GM10248 (cell line): ENCODE measurements at regions not wholly inside any gene's neighbourhood (a gene's known extent, or its start where the extent isn't known, plus 50 kb on each side); places are given as distances from the start of the nearest gene placed in this dataset.

Experiments used
- CTCF ChIA-PET: fragments of 300-600 bp; sonication (Branson Sonifier 250); formaldehyde crosslinking; extraction: SDS; loops from one replicate; lab custom pipeline; 2021; ENCODE audit warnings: antibody characterized with exemption; lab: Yijun Ruan, JAX
- POLR2A ChIA-PET: fragments of 350-650 bp; sonication (Branson Sonifier 250); formaldehyde crosslinking; extraction: SDS; loops from one replicate; lab custom pipeline; 2020; ENCODE audit warnings: antibody characterized with exemption; lab: Yijun Ruan, JAX
- DNase-seq: peaks from one replicate; pipeline ENCODE4 v3.0.0; 2012; ENCODE audit errors: extremely low spot score
- TF ChIP-seq, protein P1 (sequence below): IDR thresholded peaks from 2 replicates; pipeline ENCODE4 v1.5.1; 2012; ENCODE audit warnings: mild to moderate bottlenecking, low read depth; ENCODE audit errors: extremely low read depth, missing control alignments, control extremely low read depth

DNA sequence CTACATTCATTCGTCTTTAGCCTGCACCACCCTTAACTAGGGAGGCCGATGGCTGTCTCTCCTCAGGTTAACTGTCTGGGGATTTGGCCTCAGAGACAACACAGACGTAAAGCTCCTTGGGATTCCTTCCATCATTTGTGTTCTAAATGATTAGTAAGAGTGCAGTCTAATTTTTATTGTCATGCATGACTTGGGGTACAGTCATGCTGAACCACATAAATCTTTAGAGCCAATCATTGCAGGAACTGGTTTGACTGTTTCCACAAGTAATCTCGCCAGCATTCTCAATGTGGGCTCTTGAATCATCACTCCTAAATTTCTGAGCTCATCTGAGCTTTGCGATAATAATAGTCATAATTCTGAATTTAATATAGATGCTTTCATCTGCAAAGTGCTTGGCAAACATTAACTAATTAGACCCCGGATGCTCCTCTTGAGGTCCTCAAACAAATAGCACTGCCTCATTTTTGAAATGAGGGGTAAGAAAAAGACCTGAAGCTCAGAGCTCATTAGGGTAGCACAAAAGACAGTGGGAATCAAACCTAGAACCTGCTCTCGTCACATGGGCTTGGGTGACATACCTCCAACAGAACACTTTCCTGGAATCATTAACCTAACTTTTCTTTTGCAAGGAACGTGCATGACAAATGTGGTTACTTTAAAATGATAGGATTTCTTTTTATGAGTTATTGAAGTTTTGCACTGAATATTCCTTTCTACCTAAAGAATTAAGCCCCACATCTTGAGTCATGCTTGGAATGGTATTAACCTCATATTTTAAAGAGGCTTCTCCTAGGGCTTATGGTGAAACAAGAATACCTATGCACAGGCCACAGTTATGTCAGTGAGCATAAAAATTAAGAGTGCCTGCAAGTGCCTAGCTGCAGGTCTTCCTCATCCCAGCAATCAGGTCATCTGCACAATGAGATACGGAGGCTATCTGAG lies 118.9 kb upstream of the NRP1 start:
- DNase-seq: no peak

GRCh38 chr10:33448421-33449140 lies 114.1 kb upstream of the NRP1 start:
- no peak for DNase-seq
- CTCF ChIA-PET: interaction anchor here (0.6 kb wide), 1 partner anchor 16 kb away, joined by 3 read pairs; no protein-coding TSS in a partner anchor
- POLR2A ChIA-PET: no interaction called here
- TF ChIP-seq, protein P1, sequence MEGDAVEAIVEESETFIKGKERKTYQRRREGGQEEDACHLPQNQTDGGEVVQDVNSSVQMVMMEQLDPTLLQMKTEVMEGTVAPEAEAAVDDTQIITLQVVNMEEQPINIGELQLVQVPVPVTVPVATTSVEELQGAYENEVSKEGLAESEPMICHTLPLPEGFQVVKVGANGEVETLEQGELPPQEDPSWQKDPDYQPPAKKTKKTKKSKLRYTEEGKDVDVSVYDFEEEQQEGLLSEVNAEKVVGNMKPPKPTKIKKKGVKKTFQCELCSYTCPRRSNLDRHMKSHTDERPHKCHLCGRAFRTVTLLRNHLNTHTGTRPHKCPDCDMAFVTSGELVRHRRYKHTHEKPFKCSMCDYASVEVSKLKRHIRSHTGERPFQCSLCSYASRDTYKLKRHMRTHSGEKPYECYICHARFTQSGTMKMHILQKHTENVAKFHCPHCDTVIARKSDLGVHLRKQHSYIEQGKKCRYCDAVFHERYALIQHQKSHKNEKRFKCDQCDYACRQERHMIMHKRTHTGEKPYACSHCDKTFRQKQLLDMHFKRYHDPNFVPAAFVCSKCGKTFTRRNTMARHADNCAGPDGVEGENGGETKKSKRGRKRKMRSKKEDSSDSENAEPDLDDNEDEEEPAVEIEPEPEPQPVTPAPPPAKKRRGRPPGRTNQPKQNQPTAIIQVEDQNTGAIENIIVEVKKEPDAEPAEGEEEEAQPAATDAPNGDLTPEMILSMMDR: no peak

More for the DNA sequence above, 118.9 kb upstream of the NRP1 start:
- ChIA-PET CTCF (interaction anchor here (0.9 kb wide), 1 partner anchor 25 kb away, joined by 3 read pairs; no protein-coding TSS in a partner anchor), POLR2A (no interaction called here)
- TF ChIP-seq, protein P1: no peak

GRCh38 chr10:33441561-33441960 lies 107.1 kb upstream of the NRP1 start:
- CTCF ChIA-PET: no interaction called here
- POLR2A ChIA-PET: no interaction called here

DNA sequence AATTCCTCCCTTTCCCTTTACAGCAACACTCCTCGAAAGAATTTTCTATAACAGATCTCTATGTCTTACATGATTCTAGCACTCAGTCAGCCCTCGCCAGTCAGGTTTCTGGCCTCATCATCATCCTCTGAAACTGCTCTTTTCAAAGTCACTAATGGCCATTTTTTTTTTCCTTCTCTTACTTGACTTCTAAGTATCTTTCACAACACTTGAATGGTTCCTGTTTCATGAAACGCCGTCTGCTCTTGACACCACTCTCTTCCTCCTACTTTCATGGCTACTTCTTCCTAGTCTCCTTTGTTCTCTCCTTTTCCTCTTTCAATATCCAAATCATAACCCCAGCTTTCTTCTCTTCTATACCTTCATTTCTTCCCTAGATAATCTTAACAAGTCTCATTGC lies 100.5 kb upstream of the NRP1 start:
- TF ChIP-seq, protein P1: no peak
- CTCF ChIA-PET: interaction anchor here (1.0 to 1.3 kb wide), 2 partner anchors 10 to 15 kb away, joined by 3 read pairs; no protein-coding TSS in a partner anchor
- POLR2A ChIA-PET: no interaction called here
- DNase-seq: no peak

More at GRCh38 chr10:33441561-33441960, 107.1 kb upstream of the NRP1 start:
- DNase-seq: no peak
- TF ChIP-seq, protein P1: no peak

DNA sequence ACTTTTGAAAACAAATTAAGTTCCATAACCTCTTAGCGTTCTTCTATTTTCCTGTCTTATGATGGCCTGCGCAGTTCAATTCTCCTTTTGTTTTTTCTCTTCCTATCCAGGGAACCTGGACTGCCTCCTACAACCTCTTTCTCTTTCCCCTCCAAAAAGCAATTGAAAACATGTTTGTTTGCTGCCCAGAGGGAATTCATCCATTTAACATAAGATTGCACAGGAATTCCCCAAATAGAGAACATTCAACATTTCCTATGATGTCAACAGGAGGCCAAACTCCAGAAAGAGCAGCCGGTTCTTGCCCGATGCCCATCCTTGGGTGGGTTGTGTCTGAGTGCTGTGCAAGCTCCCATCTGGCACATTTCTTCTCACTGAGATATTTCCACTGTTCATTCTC lies 94.2 kb upstream of the NRP1 start:
- CTCF ChIA-PET: no interaction called here
- TF ChIP-seq, protein P1: no peak
- DNase-seq: no peak
- POLR2A ChIA-PET: no interaction called here

- DNase-seq: no peak
- TF ChIP-seq, protein P1: no peak
- ChIA-PET CTCF (no interaction called here), POLR2A (no interaction called here)
These were observed 88.7 kb upstream of the NRP1 start for GRCh38 chr10:33423154-33423529.
